ENCODE measurements at regions not wholly inside any gene's neighbourhood (a gene's known extent, or its start where the extent isn't known, plus 50 kb on each side); places are given as distances from the start of the nearest gene placed in this dataset.
"Not testable (repeated sequence)": the region's sequence is repeated elsewhere in the genome, so short reads cannot be mapped to it uniquely, and the experiment has no call there.

DNA sequence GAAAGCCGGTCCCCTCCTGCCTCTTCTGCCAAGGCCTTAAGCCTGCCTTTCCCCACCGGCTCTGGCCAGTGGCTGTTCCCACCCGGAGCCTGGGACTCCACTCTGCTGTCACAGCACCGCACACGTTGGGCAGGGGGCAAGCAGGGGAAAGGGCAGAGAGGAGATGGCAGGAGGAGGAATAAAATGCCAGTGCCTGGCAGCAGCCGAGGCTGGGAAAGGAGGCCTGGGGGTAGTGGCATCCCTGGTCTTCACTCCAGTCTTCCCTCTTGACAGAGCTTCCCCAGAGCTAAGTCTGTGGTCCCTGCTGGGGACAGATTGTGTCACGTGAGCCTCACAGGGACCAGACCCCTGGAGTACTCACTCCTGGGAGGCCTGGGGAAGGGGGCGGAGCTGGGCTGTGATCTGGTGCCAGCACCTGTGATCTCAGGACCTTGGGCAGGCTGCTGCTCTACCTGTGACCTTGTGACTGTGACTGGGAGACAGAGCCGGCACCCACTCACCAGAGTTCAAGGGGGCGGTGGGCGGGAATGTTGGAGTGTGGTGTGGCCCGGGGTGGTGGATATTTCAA, 97.2 kb upstream of the GSE1 start:
- DNase-seq (ENCODE audit: extremely low read depth in 1 of 2, low read depth in 1 of 2) = no peak

DNA sequence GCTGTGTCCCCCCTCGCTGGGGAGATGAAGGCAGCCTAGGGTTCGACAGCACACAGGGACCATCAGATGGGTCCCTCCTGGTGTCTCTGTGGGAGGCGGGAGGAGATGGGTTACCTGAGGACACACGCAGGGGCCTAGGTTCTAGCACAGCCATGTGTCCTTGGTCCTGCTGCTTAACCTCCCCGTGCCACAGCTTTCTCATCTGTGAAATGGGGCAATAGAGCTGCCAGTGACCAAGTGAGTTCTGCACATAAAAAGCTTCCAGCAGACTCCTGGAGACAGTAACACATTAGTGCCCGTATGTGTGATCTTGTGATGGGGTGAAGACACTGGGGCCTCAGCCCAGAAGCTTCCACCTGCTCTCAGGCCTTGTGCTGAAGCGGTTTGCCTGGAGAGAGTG, 96.0 kb upstream of the GSE1 start:
- DNase-seq (ENCODE audit: extremely low read depth in 1 of 2, low read depth in 1 of 2) = no peak

DNA sequence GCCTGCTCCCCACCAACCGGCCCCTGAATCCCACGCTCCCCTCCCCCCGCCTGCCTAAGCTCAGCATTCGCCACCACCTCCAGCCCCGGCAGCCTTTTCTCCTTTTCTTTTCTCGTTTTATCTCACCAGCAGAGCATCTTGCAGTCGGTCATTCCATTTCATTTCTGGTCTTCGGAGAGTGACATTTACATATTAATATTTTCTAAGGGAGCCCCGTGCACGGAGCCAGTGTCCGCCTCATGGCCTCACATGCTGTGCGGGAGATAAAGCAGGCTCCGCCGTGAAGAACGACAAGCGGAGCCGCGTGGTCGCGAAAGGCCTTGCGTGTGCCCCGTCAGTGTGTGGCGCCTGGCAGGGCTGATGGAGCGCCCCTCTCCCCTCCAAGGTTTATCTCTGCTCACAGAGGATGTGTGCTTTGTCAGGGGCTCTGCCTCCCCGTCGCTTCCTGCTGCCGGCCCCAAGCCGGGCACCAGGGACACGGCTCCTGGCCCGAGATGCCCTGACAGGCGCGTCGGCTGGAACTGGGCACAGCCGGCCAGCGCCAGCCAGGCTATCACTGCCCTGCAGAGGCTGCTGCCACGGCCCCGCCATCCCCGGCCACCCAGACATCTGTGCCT, 95.5 kb upstream of the GSE1 start:
- no peak for DNase-seq (ENCODE audit: extremely low read depth in 1 of 2, low read depth in 1 of 2)

DNA sequence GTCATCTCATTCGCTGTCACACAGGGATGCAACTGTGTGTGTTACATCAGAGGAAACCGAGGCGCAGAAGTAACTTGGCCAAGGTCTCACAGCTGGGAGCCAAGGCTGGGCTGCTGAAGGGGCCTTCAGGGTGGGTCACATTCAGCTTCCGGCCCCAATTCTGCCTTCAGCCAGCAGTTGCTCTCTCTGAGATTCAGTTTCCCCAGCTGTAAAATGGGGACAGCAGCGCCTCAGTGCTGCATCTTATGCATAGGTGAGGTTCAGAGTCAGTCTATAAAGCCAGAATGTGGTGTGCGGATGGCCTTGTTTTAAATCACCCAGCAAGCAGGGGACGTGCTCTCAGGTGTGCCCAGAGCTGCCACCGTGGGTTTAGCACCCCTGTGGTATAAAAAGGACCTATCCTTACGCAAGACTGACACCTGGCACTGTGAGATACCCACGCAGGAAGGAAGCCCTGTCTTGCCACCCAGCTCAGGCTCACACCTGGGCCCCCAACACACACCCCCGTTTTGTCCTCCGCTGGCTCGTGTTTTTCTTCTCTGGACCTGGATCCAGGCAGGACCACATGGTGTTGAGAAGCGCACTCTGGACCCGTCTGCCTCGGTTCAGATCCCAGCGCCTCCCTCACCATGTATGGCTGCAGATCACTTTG, 94.6 kb upstream of the GSE1 start:
- no peak for DNase-seq (ENCODE audit: extremely low read depth in 1 of 2, low read depth in 1 of 2)

DNA sequence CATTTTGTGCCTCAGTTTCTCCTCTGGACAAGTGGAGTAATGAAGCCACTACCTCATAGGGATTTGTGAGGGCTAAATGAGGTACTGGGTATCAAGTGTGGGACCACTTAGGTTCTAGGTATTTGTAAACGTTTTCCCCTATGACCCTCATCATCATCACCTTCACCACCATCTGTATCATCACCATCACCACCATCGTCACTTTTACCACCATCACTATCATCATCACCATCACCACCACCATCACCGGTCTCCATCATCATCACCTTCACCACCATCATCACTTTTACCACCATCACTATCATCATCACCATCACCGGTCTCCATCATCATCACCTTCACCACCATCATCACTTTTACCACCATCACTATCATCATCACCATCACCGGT, 94.1 kb upstream of the GSE1 start:
- DNase-seq (ENCODE audit: extremely low read depth in 1 of 2, low read depth in 1 of 2) = not testable (repeated sequence)

DNA sequence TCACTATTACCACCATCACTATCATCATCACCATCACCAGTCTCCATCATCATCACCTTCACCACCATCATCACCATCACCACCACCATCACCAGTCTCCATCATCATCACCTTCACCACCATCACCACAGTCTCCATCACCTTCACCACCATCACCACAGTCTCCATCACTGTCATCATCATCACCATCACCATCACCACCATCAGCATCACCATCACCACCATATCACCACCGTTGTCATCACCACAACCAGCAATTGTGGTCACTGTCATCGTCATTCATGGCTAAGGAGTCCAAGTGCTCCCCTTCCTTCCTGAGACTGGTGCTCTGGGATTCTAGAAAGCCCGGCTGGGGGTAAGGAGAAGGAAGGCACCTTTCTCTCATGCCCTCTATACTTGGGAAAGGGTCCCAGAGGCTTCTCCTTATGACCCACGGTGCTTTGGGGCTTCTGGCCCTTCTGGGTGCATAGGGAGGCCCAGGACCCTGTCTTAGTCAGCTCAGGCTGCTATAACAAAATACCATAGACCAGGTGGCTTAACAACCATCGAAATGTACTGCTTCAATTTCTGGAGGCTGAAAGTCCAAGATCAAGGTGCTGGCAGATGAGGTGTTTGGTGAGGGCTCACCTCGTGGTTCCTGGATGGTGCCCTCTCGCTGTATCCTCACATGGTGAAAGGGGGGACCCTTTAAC, 93.4 kb upstream of the GSE1 start:
- DNase-seq (ENCODE audit: extremely low read depth in 1 of 2, low read depth in 1 of 2) = no peak

DNA sequence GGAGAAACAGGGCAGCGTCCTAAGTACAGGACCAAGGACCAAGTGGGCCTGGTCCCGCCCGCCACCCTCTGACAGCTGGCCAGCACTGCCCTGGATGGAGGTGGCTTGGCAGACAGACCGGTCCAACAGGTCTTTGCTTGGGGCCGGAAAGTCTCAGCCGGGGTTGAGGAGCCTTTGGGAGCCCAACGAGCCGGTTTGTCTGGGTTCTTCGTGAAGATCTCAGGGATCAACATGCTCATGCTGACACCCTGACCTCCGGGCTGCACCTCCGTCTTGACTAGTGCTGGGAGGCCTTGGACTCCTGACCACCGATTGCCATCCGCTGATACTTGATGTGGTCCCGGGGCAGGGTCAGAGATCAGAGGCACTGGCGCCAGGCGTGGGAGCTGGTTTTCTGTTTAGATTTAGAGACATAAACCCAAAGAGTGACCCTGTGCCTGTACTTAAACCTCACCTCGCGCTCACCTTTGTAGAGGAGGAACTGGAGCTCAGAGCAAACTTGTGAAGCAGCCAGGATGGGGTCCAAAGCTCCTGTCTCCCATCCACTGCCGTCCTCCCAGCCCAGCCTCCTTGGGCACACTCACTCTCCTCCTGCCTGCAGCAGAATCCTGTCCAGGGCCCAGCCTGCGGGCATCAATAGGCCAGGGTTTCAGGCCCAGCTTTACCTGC, 92.1 kb upstream of the GSE1 start:
- no peak for DNase-seq (ENCODE audit: extremely low read depth in 1 of 2, low read depth in 1 of 2)

DNA sequence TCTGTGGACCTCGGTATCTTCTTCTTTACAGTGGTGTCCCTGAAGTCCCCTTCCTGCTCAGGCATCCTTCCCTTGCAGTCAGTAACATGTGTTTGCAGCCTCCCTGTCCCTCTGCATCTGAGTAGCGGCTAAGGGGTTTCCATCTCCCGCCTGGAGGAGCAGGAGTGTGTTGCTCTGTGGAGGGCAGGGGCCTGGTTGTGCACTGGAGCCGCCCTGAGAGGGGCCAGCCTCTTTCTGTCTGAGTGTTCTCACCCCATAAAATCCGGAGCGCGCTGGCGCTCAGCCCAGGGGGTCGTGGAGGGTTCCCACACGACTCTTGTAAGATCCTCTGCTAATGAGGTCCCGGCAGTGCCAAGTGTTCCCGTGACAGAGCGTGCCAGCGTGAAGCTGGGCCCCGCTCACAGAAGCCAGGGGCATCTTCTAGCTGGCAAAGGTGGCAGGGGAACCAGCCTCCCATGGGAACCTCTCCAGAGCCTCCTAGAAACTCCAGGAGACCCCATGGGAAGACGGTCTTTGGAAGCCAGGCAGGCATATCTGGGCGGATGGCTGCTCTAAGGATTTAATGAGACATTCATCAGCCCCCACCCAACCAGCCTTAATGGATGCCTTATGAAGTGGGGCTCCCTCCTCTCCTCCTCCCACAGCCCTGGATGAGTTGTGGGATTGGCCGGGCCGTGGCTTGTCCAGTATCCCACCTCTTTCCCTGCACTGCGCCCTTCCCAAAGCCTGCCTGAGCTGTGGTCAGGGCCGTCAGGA, 91.4 kb upstream of the GSE1 start:
- DNase-seq (ENCODE audit: extremely low read depth in 1 of 2, low read depth in 1 of 2) = no peak

DNA sequence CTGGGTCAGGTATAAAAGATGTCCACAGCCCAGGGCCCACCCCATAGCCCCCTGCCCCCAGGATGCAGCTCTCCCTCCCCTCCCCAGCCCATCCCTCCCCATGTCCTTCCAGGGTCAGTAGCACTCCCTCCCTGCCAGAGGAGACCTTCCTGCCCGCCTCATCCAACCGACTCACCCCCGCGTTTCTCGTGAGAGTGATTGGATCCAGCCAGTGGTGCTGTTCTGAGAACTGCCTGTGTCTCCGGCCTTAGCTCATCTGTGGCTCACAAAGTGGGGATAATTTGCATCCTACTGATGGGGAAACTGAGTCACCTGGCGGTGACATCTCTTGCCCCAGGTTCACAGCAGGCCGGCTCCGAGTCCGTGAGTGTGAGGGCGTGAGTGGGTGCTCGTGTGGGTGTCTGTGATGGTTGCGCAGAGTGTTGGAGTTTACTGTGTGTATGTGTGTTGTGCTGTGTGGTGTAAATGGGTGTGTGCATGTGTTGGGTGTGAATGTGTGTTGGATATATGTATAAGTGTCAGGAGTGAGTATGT, 90.7 kb upstream of the GSE1 start:
- DNase-seq (ENCODE audit: extremely low read depth in 1 of 2, low read depth in 1 of 2) = no peak

DNA sequence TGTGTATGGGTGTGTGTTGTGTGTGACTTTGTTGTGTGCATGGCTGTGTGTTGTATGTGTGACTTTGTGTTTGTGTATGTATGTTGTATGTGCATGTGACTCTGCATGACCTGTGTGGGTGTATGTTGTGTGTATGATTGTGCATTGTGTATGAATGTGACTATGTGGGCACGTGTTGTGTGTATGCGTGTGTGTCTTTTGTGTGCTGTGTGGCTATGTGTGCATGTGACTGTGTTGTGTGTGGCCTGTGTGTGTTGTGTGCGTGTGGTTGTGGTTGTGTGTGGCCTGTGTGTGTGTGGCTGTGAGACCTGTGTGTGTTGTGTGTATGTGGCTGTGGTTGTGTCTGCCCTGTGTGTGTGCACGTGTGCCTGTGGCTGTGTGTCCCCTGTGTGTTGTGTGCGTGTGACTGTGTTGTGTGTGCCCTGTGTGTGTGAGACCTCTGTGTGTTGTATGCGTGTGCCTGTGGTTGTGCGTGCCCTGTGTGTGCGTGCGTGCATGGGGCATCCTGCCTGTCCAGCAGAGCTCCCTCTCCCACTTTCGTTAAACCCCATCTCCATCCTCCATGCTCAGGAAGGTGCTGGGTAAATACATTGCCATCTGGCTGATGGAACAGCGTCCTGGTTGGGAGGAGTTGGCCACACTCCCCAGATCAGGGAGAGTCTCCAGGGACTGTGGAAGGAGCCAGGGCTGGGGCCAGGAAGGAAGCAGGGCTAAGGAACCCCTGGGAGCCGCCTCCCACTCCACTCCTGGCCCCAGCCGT, 90.1 kb upstream of the GSE1 start:
- DNase-seq (ENCODE audit: extremely low read depth in 1 of 2, low read depth in 1 of 2) = no peak

DNA sequence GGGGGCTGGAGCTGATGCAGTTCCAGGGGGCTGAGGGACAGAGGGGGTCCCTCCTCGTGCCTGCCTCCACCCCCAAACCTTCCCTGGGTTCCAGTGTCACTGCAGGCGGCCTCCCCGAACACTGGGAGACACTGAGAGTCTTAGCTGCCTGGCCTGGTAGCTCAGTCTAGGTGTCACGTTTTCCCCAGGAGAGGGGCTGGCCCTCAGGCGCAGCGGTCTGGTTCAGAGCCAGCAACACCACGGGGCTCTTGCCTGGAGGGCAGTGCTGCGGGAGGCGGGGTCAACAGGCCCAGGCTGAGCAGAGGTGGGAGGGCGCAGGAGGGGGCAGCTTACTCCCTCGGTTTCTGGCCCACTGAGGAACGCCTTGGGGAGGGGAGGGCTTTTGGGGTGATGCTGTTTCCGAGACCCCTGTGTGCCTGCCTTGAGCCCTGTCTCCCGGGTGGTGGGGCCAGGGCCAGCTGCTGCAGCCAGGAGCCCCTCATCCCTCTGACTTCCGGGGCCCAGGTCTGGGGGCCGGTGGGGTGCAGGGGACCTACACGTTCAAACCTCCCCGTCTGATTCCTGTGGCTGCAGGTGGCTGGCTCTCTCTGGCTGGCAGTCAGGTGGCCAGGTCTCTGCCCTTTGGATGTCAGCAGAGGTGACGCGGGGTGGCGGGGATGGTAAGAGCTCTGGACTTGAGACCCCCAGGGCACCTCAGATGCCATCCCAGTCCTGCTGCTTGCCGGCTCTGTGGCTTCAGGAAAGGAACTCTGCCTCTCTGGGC, 89.3 kb upstream of the GSE1 start:
- no peak for DNase-seq (ENCODE audit: extremely low read depth in 1 of 2, low read depth in 1 of 2)

DNA sequence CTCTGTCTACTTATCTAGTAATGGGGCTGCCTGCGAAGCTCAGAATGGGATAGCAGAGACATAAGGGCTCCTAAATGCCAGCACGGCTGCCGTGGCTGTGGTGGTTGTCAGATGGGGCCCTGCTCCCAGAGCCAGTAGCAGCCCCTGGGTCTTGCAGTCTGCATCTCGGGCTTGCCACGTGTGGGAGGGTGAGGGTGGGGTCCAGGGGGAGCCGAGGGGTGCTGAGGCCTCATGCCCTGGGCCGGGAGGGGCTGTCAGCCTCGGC, 88.8 kb upstream of the GSE1 start:
- DNase-seq (ENCODE audit: extremely low read depth in 1 of 2, low read depth in 1 of 2) = no peak

DNA sequence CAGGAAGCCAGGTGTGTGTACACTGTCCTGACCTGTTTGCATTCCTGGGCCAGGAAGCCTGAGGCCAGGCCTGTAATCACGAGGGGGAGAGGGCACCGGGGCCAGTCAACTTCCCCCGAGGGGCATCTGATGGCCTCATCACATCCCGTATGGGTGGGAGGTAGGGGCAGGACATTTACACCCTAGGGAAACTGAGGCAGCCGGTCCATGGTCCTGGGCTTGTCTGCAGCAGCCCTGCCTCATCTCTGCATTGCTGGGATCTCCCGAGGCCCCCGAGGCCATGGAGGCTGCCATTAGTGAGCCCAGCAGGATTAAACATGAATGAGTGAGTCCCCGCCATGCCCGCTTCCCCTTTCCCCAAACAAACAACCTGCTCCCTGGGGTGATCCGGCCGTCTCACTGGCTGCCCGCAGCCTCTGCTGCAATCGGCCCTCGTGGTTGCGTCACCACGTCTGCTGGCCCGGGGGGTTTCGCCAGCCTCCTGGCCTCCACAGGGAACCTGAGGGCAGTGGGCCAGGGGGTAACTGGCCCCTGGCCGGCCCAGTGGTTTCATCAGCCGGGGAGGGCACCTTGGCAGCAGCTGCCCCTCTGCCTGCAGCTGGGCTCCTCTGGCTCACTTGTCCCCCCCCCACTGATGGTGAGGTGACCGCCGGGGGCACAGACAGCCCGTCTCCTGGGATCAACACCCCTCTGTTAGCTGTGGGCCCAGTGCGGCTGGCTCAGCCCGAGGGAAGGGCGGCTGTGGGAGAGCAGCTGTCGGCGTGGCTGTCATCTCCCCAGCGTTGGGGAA, 88.3 kb upstream of the GSE1 start:
- no peak for DNase-seq (ENCODE audit: extremely low read depth in 1 of 2, low read depth in 1 of 2)

DNA sequence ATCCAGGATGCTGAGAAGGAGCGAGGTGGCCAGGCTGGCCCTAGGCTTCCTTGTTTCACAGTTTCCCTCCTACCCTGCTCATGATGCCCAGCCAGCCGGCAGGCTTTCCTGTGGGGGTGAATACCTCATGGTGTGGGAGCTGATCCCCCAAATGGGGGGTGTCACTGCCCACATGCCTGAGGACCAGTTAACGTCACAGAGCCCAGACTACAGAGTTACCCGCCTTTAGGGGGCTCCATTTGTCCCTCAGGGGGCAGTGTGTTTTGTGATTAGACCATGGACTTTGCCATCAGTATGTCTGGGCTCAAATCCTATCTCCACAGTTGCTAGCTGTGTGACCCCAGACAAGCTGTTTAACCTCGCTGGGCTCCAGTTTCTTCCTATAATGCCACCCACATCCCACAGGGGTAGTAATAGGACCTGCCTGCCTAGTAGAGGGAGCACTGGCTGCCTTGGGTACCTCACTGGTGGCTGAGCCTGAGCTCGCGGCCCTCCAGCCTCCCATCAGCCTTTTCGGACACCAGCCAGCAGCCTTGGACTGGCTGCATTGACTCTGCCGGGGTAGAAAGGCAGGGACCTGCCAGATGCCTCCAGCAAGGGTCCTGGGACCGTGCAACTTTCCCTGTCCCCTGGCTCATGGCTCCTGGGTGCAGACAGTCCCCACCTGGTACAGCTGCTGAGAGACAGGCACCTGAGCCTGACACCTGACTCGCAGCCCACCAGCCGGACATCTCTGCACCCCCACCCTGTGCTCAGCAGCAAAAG, 87.5 kb upstream of the GSE1 start:
- no peak for DNase-seq (ENCODE audit: extremely low read depth in 1 of 2, low read depth in 1 of 2)

DNA sequence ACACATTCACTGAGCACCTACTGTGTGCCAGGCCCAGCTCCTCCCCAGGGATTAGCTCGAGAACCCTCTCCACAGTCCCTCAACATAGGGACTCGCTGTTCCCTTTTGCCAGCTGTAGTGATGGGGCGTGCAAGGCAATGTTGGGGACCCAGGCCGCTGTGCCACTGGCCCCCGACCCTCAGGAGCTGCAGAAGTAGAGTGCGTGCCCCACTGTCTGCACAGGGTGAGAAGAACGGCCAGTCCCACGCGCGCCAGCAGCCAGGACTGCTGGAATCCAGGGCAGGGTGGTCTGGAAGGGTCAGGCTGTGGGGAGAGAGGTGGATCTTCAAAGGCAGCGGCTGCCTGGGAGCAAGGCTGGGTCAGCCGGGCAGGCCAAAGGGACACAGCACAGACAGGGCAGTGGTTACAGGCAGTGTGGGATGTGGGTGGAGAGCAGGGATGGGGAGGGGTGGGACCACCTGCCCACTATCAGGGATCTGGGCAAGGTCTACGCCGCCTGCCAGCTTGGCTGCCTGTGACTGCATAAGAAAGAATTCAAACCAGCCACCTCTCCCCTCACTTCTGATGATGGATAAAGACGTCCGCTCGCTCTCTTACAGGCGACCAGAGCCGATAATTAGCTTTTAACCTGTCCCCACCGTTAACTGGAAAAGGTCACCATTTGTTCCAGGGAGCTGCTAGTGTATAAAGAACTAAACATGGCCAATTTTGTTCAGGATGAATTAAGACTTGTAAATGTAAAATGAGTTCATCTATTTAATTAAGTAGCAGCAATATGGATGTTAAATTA, 86.7 kb upstream of the GSE1 start:
- DNase-seq (ENCODE audit: extremely low read depth in 1 of 2, low read depth in 1 of 2) = no peak

DNA sequence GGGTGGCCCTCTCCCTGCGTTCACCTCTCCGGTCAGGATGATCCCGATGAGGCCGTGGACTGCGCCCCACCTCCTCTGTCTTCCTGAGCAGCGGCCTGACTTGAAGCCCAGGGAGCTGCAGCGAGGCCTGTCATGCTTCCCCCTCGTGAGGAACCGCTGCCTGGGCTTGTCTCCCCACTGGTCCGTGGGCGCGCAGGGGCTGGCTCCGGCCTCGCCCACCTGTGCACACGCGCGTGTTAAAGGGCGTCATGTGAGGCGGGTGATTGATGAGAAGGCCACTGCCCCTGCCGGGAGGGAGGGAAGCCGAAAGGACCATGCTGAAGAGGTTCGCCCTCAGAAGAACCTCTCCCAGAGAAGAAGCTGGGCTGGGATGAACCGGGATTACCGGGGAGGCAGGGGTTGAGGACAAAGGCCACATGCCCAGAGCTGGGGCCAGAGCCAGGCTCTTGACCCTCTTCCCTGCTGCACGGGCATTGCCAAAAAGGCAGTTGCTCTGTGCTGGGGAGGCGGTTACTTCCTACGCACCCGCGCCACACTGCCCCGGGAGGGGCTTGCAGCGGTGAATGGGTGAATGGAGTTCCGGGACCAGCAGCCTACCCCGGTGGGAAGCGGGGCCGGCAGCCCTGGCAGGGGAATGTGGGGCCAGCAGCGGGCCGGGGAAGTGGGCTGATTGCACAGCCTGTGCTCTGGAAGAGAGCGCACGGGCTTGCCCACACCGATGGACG, 85.9 kb upstream of the GSE1 start:
- DNase-seq (ENCODE audit: extremely low read depth in 1 of 2, low read depth in 1 of 2) = no peak
